Heart left ventricle (tissue), 16 donors: ENCODE measurements at regions not wholly inside any gene's neighbourhood (a gene's known extent, or its start where the extent isn't known, plus 50 kb on each side); places are given as distances from the start of the nearest gene placed in this dataset.

Experiments used
- ATAC-seq, 4 donors: fragments of 200-7000 bp; cut with Tn5 transposase; one replicate each; pipeline ENCODE4 v1.9.1; 2020 to 2022; ENCODE audit warnings: moderate library complexity in 4 of 4, mild to moderate bottlenecking in 3 of 4, moderate number of reproducible peaks in 1 of 4
- DNase-seq, 5 donors: peaks; one replicate each; pipeline ENCODE4 v3.0.0-alpha.2; 2020
- H3K27ac ChIP-seq, 12 donors: fragments of 200-600 bp; sonication (generic) in 4 of 12; one replicate each; pipeline versions ENCODE4 v1.5.0 to v1.8.0; 2016 to 2022; ENCODE audit warnings: mild to moderate bottlenecking in 2 of 12
- H3K27me3 ChIP-seq, 9 donors: fragments of 200-600 bp; sonication (generic) in 2 of 9; one replicate each; pipeline versions ENCODE4 v1.5.1 to v1.8.0; 2016 to 2022; ENCODE audit warnings: mild to moderate bottlenecking in 3 of 9
- H3K36me3 ChIP-seq, 9 donors: fragments of 200-600 bp; sonication (generic) in 2 of 9; one replicate each; pipeline versions ENCODE4 v1.5.0 to v1.8.0; 2018 to 2022; ENCODE audit warnings: mild to moderate bottlenecking in 2 of 9
- H3K4me1 ChIP-seq, 12 donors: fragments of 200-600 bp; sonication (generic) in 4 of 12; one replicate each; pipeline versions ENCODE4 v1.5.0 to v1.8.0; 2016 to 2022; ENCODE audit warnings: mild to moderate bottlenecking in 3 of 12
- H3K4me3 ChIP-seq, 12 donors: fragments of 200-600 bp; sonication (generic) in 4 of 12; one replicate each; pipeline versions ENCODE4 v1.5.0 to v1.8.0; 2017 to 2022; ENCODE audit warnings: mild to moderate bottlenecking in 9 of 12, moderate library complexity in 4 of 12
- H3K9me3 ChIP-seq, 12 donors: fragments of 200-600 bp; sonication (generic) in 4 of 12; one replicate each; pipeline versions ENCODE4 v1.5.0 to v1.8.0; 2016 to 2022; ENCODE audit warnings: mild to moderate bottlenecking in 1 of 12
- POLR2A ChIP-seq, 2 donors: fragments of 450-650 bp; IDR thresholded peaks; one replicate each; pipeline ENCODE4 v1.6.1; 2017; ENCODE audit warnings: antibody characterized with exemption in 2 of 2, mild to moderate bottlenecking in 2 of 2, moderate library complexity in 2 of 2
- WGBS, 4 donors: extraction: QIAGEN DNeasy Blood & Tissue Kit in 2 of 4; methylation state at CpG; one replicate each; pipeline versions ENCODE4 v1.1.5 to v1.1.7; 2013 to 2018; 5-methylcytosine and 5-hydroxymethylcytosine counted together
- intact Hi-C, 10 donors: fragments of 100-400 bp; cut with DNase I; formaldehyde crosslinking; loops; one replicate each; pipeline versions ENCODE4 v1.11.1 to v1.14.2; 2022
- TF ChIP-seq, protein P1 (sequence below), 12 donors: fragments of 200-600 bp; sonication (generic) in 4 of 12; IDR thresholded peaks; one replicate each; pipeline versions ENCODE4 v1.5.0 to v1.8.0; 2018 to 2022; ENCODE audit warnings: antibody characterized with exemption in 12 of 12, mild to moderate bottlenecking in 5 of 12
- donor health status: ischemic (EF 13 %, LVEDD 7.1; RV severe dilation, severe dysfunction).
- donor health status: healthy with polysubstance abuse.
- donor health status: DM: no; HTN: yes; CAD: no.
- donor health status: DM: no; HTN: no; CAD: no.
- donor health status: ischemic (EF 25% LVEDD 6.9; RV normal size, moderate dysfunction).
- donor health status: ischemic (EF 25% LVEDD 5.7; RV mildly dilated, moderate dysfunction).
- donor health status: healthy.
- donor health status: DM: yes; HTN: yes; CAD: no.
- donor health status: ischemic (EF 35%, LVEDD 5.7; RV mildly dilated, moderate dysfunction).
- donor health status: nonischemic (EF 11% LVEDD 7.7; RV severe dilation, severe dysfunction).
- donor health status: DM: yes; HTN: yes; CAD: no.
- donor health status: PGD.
- donor health status: ischemic (EF 29% LVEDD 5.4; RV normal size, mild dysfunction).
- donor health status: nonischemic (EF 23%, LVEDD 6.1; RV moderate dilation, normal function).

DNA sequence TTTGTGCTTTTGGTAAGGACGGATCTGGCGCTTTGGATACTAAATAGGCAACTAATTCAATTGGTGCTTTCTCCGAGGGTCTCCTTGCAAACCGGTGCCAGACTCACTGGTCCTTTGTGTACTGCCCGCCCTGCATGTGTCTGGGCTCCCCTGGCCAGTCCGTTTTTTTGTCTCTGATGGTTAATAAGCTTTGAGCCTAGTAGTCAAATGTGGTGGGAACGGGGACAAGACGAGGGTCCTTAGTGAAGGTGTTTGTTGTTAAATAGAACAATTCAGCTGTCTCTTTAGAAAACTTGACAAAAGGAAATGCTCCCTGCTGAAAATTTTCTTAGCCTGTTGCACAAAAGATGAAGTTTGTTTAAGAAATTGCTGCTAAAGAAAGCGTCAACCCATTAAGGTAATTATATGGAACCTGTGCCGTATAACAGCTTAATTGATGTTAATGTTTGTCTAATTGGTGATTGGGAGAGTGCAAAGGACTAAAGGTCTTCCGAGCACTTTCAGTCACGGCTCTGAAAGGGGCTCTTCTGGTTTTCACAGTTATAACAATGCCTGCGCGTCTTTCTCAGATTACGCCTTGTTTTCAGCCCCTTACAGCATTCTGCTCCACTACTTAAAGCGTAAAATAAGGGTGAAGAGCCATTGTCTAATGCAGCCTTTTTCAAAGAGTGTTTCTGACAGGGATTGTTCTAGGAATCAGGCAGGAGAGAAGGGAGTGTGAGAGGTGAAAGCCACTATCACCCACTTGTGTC is 537.4 kb downstream of the PRKD1 start:
- 29 to 39% (median 32%) methylated on average over 16 of the region's 16 CpGs for WGBS, 4 donors
- no peak for ATAC-seq
- H3K9me3 ChIP-seq: no peaks in the 10 kb centered on the region

DNA sequence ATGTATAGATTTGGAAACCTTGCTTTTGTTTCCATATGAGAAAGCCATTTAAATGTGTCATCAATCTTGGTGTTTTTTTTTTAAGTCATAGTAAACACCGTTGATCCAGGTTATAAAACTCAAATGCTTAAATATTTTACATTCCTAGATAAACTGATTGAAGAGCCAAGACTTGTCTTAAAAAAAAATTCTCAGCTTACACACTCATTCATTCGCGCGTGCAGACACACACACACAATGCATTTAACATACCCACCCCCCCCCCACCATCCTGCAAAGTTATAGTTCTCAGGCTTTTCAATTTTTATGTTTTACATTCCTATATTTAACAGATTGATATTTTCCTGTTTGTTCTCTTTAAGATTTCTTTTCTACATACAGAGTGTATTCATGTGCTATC is 536.4 kb downstream of the PRKD1 start:
- Histone ChIP-seq H3K4me1 (no peaks in the 10 kb centered on the region), H3K27me3 (peaks cover 0 to 5% (median 0%) of the 10 kb centered on the region in 9 donors), H3K36me3 (no peaks in the 10 kb centered on the region), H3K27ac (no peak overlapping the region), H3K4me3 (no peak overlapping the region), H3K9me3 (no peaks in the 10 kb centered on the region)
- 76 to 83% (median 81%) methylated on average over 4 of the region's 4 CpGs for WGBS, 4 donors
- TF ChIP-seq, protein P1, sequence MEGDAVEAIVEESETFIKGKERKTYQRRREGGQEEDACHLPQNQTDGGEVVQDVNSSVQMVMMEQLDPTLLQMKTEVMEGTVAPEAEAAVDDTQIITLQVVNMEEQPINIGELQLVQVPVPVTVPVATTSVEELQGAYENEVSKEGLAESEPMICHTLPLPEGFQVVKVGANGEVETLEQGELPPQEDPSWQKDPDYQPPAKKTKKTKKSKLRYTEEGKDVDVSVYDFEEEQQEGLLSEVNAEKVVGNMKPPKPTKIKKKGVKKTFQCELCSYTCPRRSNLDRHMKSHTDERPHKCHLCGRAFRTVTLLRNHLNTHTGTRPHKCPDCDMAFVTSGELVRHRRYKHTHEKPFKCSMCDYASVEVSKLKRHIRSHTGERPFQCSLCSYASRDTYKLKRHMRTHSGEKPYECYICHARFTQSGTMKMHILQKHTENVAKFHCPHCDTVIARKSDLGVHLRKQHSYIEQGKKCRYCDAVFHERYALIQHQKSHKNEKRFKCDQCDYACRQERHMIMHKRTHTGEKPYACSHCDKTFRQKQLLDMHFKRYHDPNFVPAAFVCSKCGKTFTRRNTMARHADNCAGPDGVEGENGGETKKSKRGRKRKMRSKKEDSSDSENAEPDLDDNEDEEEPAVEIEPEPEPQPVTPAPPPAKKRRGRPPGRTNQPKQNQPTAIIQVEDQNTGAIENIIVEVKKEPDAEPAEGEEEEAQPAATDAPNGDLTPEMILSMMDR (IDR thresholded peaks at IDR 0.05): no peak
- TF ChIP-seq POLR2A (IDR thresholded peaks at IDR 0.05): no peak
- no peak for ATAC-seq
- intact Hi-C loops: no loop called here
- DNase-seq: no peak

More for the DNA sequence above, 537.4 kb downstream of the PRKD1 start:
- H3K27ac ChIP-seq: no peak overlapping the region
- DNase-seq: no peak
- intact Hi-C loops: no loop called here
- no peaks in the 10 kb centered on the region for H3K4me1 ChIP-seq
- TF ChIP-seq, protein P1 (IDR thresholded peaks at IDR 0.05): no peak
- TF ChIP-seq POLR2A (IDR thresholded peaks at IDR 0.05): no peak
- no peak overlapping the region for H3K4me3 ChIP-seq
- H3K27me3 ChIP-seq: peaks cover 0 to 5% (median 0%) of the 10 kb centered on the region in 9 donors
- H3K36me3 ChIP-seq: no peaks in the 10 kb centered on the region

DNA sequence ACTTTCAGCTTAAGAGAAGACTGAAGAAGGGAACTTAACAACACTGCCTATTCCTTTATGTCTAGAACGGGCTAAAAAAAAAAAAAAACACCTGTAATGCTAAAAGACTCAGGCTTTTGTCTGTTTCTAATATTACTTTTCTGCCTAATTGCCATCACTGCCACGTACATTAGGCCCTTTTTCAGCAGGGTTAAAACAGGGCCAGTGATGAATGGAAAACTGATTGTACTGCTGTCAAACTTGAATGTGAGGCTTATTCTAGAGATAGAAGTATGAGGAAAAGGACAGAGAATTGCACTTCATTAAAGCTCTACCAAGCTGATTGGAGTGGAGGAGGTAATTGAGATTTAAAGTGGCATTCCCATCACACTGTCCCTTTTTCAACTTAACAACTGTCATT is 535.8 kb downstream of the PRKD1 start:
- intact Hi-C loops: no loop called here
- no peaks in the 10 kb centered on the region for H3K9me3 ChIP-seq
- DNase-seq (no peak), ATAC-seq (no peak)
- peaks cover 0 to 5% (median 0%) of the 10 kb centered on the region in 9 donors for H3K27me3 ChIP-seq
- no peak for TF ChIP-seq POLR2A (IDR thresholded peaks at IDR 0.05)
- TF ChIP-seq, protein P1 (IDR thresholded peaks at IDR 0.05): no peak
- no peaks in the 10 kb centered on the region for H3K4me1 ChIP-seq
- no peak overlapping the region for H3K27ac ChIP-seq
- 42 to 53% (median 47%) methylated on average over 2 of the region's 2 CpGs for WGBS, 4 donors
- no peak overlapping the region for H3K4me3 ChIP-seq
- H3K36me3 ChIP-seq: no peaks in the 10 kb centered on the region

DNA sequence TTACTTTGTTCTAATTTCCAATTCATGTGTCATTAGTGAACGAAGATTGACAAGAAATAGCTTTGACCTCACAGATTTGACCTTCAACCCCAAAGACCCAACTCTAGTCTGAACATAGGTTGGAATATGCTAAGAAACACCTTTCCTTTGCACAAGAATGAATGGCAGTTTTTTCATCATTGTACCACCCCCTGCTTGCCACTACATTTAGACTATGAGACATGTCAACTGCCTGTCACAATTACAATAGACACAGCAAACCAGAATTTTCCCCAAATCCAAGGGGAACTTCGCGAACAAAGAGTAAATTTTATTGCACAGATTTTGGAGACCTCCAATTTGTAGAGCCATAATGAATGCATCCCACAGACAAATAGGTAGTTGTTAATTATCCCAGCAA is 535.4 kb downstream of the PRKD1 start:
- Histone ChIP-seq H3K9me3 (no peaks in the 10 kb centered on the region), H3K4me1 (no peaks in the 10 kb centered on the region), H3K4me3 (no peak overlapping the region), H3K27ac (no peak overlapping the region), H3K36me3 (no peaks in the 10 kb centered on the region), H3K27me3 (peaks cover 0 to 5% (median 0%) of the 10 kb centered on the region in 9 donors)
- ATAC-seq: no peak
- intact Hi-C loops: no loop called here
- no peak for TF ChIP-seq POLR2A (IDR thresholded peaks at IDR 0.05)
- TF ChIP-seq, protein P1 (IDR thresholded peaks at IDR 0.05): no peak
- no peak for DNase-seq
- WGBS, 4 donors: 79 to 88% (median 84%) methylated on average over 3 of the region's 3 CpGs
